VCaP (cell line): ENCODE measurements at regions not wholly inside any gene's neighbourhood (a gene's known extent, or its start where the extent isn't known, plus 50 kb on each side); places are given as distances from the start of the nearest gene placed in this dataset.

Experiments
- H3K27ac ChIP-seq: fragments of 450-650 bp; 2 replicates; pipeline ENCODE4 v1.5.1; 2017
- CTCF ChIP-seq: fragments of 450-650 bp; conservative IDR thresholded peaks from 2 replicates; pipeline ENCODE4 v1.5.1; 2017; ENCODE audit warnings: mild to moderate bottlenecking, moderate library complexity

DNA sequence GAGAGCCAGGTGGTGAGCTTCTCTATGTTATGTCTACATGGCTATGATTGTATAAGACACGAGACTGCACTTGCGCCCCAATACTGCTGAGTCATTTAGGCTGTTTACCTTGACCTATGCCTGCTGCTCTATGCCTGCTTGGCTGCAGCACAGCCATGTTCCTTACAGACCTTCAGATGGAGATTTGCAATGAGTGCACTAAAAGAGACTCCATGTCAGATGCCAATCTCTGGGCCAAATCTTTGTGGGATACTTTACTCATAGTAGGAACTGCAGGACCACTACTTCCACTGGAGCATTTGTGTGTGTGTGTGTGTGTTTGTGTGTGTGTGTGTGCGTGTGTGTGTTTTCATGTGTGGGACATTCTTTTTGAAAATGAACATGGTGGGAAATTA is 50.0 kb upstream of the KMT2E start:
- no peak overlapping the region for H3K27ac ChIP-seq
- no peak for TF ChIP-seq CTCF
